Vagina (tissue), 2 donors: ENCODE measurements at regions not wholly inside any gene's neighbourhood (a gene's known extent, or its start where the extent isn't known, plus 50 kb on each side); places are given as distances from the start of the nearest gene placed in this dataset.

Source experiments
- DNase-seq, 2 donors: peaks; one replicate each; pipeline ENCODE4 v3.0.0-alpha.2; 2017; ENCODE audit errors: extremely low spot score in 2 of 2
- H3K27ac ChIP-seq: fragments of 200-600 bp; sonication (generic); one replicate; pipeline ENCODE4 v1.5.1; 2019
- H3K27me3 ChIP-seq: fragments of 200-600 bp; sonication (generic); one replicate; pipeline ENCODE4 v1.5.1; 2019
- H3K36me3 ChIP-seq, 2 donors: fragments of 200-600 bp; sonication (generic); one replicate each; pipeline ENCODE4 v1.5.1; 2017 to 2019
- H3K4me1 ChIP-seq: fragments of 200-600 bp; sonication (generic); one replicate; pipeline ENCODE4 v1.5.1; 2019
- H3K4me3 ChIP-seq, 2 donors: fragments of 200-600 bp; sonication (generic); 1 replicate in 1 of 2; 2 replicates in 1 of 2; pipeline ENCODE4 v1.5.1; 2016 to 2019
- H3K9me3 ChIP-seq: fragments of 200-600 bp; sonication (generic); one replicate; pipeline ENCODE4 v1.5.1; 2019
- CTCF ChIP-seq, 3 experiments: fragments of 450-650 bp in 2 of 3; fragments of 200-600 bp in 1 of 3; sonication (generic) in 1 of 3; IDR thresholded peaks; one replicate each; pipeline ENCODE4 v1.5.1; 2017 to 2019; ENCODE audit warnings: antibody characterized with exemption in 3 of 3, mild to moderate bottlenecking in 2 of 3, moderate library complexity in 2 of 3
- POLR2A ChIP-seq, 2 donors: fragments of 450-650 bp; IDR thresholded peaks; one replicate each; pipeline ENCODE4 v1.6.1; 2017; ENCODE audit warnings: antibody characterized with exemption in 2 of 2, mild to moderate bottlenecking in 2 of 2, moderate library complexity in 2 of 2
- POLR2AphosphoS5 ChIP-seq, 2 donors: sonication (generic); formaldehyde crosslinking; IDR thresholded peaks; one replicate each; pipeline ENCODE4 v1.9.0; 2017; ENCODE audit warnings: antibody characterized with exemption in 2 of 2, mild to moderate bottlenecking in 2 of 2, low read depth in 1 of 2; ENCODE audit not compliant: insufficient read depth in 1 of 2
- intact Hi-C: fragments of 100-400 bp; cut with DNase I; formaldehyde crosslinking; loops from one replicate; pipeline ENCODE4 v1.15.1; 2023

- H3K4me3 ChIP-seq = no peak overlapping the region
- no peak overlapping the region for H3K27ac ChIP-seq
Observed at GRCh38 chr5:104800440-104801048, 1238.0 kb upstream of the NUDT12 start.

GRCh38 chr5:104793755-104794080 lies 1231.1 kb upstream of the NUDT12 start:
- no peak for DNase-seq
- intact Hi-C loops = no loop called here
- TF ChIP-seq POLR2AphosphoS5 (IDR thresholded peaks at IDR 0.05; ENCODE audit: insufficient read depth in 1 of 2, low read depth in 1 of 2) (no peak), POLR2A (IDR thresholded peaks at IDR 0.05) (no peak), CTCF (IDR thresholded peaks at IDR 0.05) (no peak)

More at GRCh38 chr5:104800440-104801048, 1238.0 kb upstream of the NUDT12 start:
- no peaks in the 10 kb centered on the region for H3K27me3 ChIP-seq
- DNase-seq = no peak
- TF ChIP-seq CTCF (IDR thresholded peaks at IDR 0.05) = no peak
- TF ChIP-seq POLR2A (IDR thresholded peaks at IDR 0.05) = no peak
- TF ChIP-seq POLR2AphosphoS5 (IDR thresholded peaks at IDR 0.05; ENCODE audit: insufficient read depth in 1 of 2, low read depth in 1 of 2) = no peak
- H3K9me3 ChIP-seq = no peaks in the 10 kb centered on the region
- intact Hi-C loops = no loop called here
- H3K36me3 ChIP-seq = no peaks in the 10 kb centered on the region
- H3K4me1 ChIP-seq = no peaks in the 10 kb centered on the region

GRCh38 chr5:104793031-104793754 lies 1230.6 kb upstream of the NUDT12 start:
- DNase-seq = no peak
- intact Hi-C loops = no loop called here
- no peaks in the 10 kb centered on the region for H3K36me3 ChIP-seq
- no peak overlapping the region for H3K27ac ChIP-seq
- no peaks in the 10 kb centered on the region for H3K9me3 ChIP-seq
- TF ChIP-seq POLR2A (IDR thresholded peaks at IDR 0.05) (no peak), POLR2AphosphoS5 (IDR thresholded peaks at IDR 0.05; ENCODE audit: insufficient read depth in 1 of 2, low read depth in 1 of 2) (no peak), CTCF (IDR thresholded peaks at IDR 0.05) (no peak)
- no peaks in the 10 kb centered on the region for H3K27me3 ChIP-seq
- no peak overlapping the region for H3K4me3 ChIP-seq
- no peaks in the 10 kb centered on the region for H3K4me1 ChIP-seq

More at GRCh38 chr5:104793755-104794080, 1231.1 kb upstream of the NUDT12 start:
- Histone ChIP-seq H3K27me3 (no peaks in the 10 kb centered on the region), H3K4me3 (no peak overlapping the region), H3K27ac (no peak overlapping the region), H3K4me1 (no peaks in the 10 kb centered on the region), H3K9me3 (no peaks in the 10 kb centered on the region), H3K36me3 (no peaks in the 10 kb centered on the region)

GRCh38 chr5:104789366-104789765 lies 1226.8 kb upstream of the NUDT12 start:
- TF ChIP-seq POLR2AphosphoS5 (IDR thresholded peaks at IDR 0.05; ENCODE audit: insufficient read depth in 1 of 2, low read depth in 1 of 2) (no peak), POLR2A (IDR thresholded peaks at IDR 0.05) (no peak), CTCF (IDR thresholded peaks at IDR 0.05) (no peak)
- Histone ChIP-seq H3K4me1 (no peaks in the 10 kb centered on the region), H3K27ac (no peak overlapping the region), H3K9me3 (no peaks in the 10 kb centered on the region), H3K27me3 (no peaks in the 10 kb centered on the region), H3K36me3 (no peaks in the 10 kb centered on the region), H3K4me3 (no peak overlapping the region)
- intact Hi-C loops = no loop called here
- DNase-seq = no peak

GRCh38 chr5:104785097-104785496 lies 1222.5 kb upstream of the NUDT12 start:
- no peak for TF ChIP-seq CTCF (IDR thresholded peaks at IDR 0.05)
- TF ChIP-seq POLR2A (IDR thresholded peaks at IDR 0.05) = no peak
- no peak for TF ChIP-seq POLR2AphosphoS5 (IDR thresholded peaks at IDR 0.05; ENCODE audit: insufficient read depth in 1 of 2, low read depth in 1 of 2)
- H3K27ac ChIP-seq = no peak overlapping the region
- DNase-seq = no peak
- H3K4me3 ChIP-seq = no peak overlapping the region
- intact Hi-C loops = no loop called here
- H3K36me3 ChIP-seq = no peaks in the 10 kb centered on the region
- no peaks in the 10 kb centered on the region for H3K27me3 ChIP-seq
- H3K9me3 ChIP-seq = no peaks in the 10 kb centered on the region
- H3K4me1 ChIP-seq = no peaks in the 10 kb centered on the region
